ENCODE measurements at regions not wholly inside any gene's neighbourhood (a gene's known extent, or its start where the extent isn't known, plus 50 kb on each side); places are given as distances from the start of the nearest gene placed in this dataset.
A peak's percentile ranks its signal among the peaks of the same experiment; 100 is the strongest.

- peak in 1 of 2 donors; percentile 83 for DNase-seq (ENCODE audit: low read depth in 2 of 2)
- H3K27ac ChIP-seq (ENCODE audit: insufficient read depth, low read length) = no peak overlapping the region
- H3K9ac ChIP-seq (ENCODE audit: insufficient read depth, low read length) = no peak overlapping the region
These were observed 87.9 kb upstream of the POU5F2 start for GRCh38 chr5:93829346-93829745.

DNA sequence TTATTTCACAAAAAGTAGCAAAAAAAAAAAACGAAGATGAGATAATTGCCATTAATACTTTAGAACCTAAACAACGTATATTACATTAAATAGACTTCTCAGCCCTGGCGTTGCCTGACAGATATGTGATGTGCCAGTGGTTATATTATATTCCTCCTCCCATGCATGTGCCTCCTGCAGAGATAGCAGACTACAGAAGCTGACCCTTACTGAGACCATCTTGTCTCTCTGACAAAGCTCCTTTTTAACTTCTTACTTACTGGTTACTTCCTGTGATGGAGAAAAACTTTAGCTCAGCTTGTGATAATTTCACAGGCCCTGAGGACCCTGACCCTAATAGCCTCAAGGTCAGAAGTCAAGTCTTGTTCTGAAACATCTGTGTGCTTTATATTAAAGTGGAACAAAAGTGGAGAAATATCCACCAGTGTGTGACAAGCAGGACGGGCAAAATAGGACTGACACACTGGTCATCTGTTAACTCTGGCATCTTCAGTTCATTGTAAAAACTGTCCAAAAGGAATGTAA lies 80.6 kb upstream of the POU5F2 start:
- Histone ChIP-seq H3K27me3 (ENCODE audit: control insufficient read depth, insufficient read depth, low read length) (no peaks in the 10 kb centered on the region), H3K36me3 (ENCODE audit: control insufficient read depth, insufficient read depth, low read length) (no peaks in the 10 kb centered on the region), H3K27ac (ENCODE audit: insufficient read depth, low read length) (no peak overlapping the region), H3K4me1 (ENCODE audit: control insufficient read depth, extremely low read depth, insufficient read depth, low read length) (no peaks in the 10 kb centered on the region), H3K4me3 (replicated peaks in 1 of 4; ENCODE audit: control extremely low read depth in 1 of 4, insufficient read depth in 1 of 4, low read depth in 3 of 4, low read length in 4 of 4) (no peak overlapping the region), H2AFZ (ENCODE audit: low read length) (no peak overlapping the region), H3K79me2 (ENCODE audit: control insufficient read depth, insufficient read depth, low read length) (no peaks in the 10 kb centered on the region), H4K20me1 (ENCODE audit: control insufficient read depth, extremely low read depth, insufficient read depth, low read length) (no peaks in the 10 kb centered on the region), H3K9me3 (ENCODE audit: control insufficient read depth, insufficient read depth, low read depth, low read length) (no peaks in the 10 kb centered on the region), H3K4me2 (ENCODE audit: extremely low read depth, insufficient read depth, low read length) (no peak overlapping the region), H3K9ac (ENCODE audit: insufficient read depth, low read length) (no peak overlapping the region)
- TF ChIP-seq EZH2 (IDR thresholded peaks at IDR 0.05; ENCODE audit: low read length, missing control alignments) = no peak
- TF ChIP-seq CTCF (conservative IDR thresholded peaks at IDR 0.05 in 1 of 2, IDR thresholded peaks at IDR 0.05 in 1 of 2; ENCODE audit: low read depth in 1 of 2, low read length in 2 of 2) = no peak
- no peak for DNase-seq (ENCODE audit: low read depth in 2 of 2)

More at GRCh38 chr5:93829346-93829745, 87.9 kb upstream of the POU5F2 start:
- Histone ChIP-seq H3K9me3 (ENCODE audit: control insufficient read depth, insufficient read depth, low read depth, low read length) (no peaks in the 10 kb centered on the region), H3K36me3 (ENCODE audit: control insufficient read depth, insufficient read depth, low read length) (no peaks in the 10 kb centered on the region), H3K27me3 (ENCODE audit: control insufficient read depth, insufficient read depth, low read length) (no peaks in the 10 kb centered on the region), H3K79me2 (ENCODE audit: control insufficient read depth, insufficient read depth, low read length) (no peaks in the 10 kb centered on the region), H2AFZ (ENCODE audit: low read length) (no peak overlapping the region), H4K20me1 (ENCODE audit: control insufficient read depth, extremely low read depth, insufficient read depth, low read length) (no peaks in the 10 kb centered on the region), H3K4me2 (ENCODE audit: extremely low read depth, insufficient read depth, low read length) (no peak overlapping the region), H3K4me3 (replicated peaks in 1 of 4; ENCODE audit: control extremely low read depth in 1 of 4, insufficient read depth in 1 of 4, low read depth in 3 of 4, low read length in 4 of 4) (no peak overlapping the region), H3K4me1 (ENCODE audit: control insufficient read depth, extremely low read depth, insufficient read depth, low read length) (no peaks in the 10 kb centered on the region)
- TF ChIP-seq CTCF (conservative IDR thresholded peaks at IDR 0.05 in 1 of 2, IDR thresholded peaks at IDR 0.05 in 1 of 2; ENCODE audit: low read depth in 1 of 2, low read length in 2 of 2) (no peak), EZH2 (IDR thresholded peaks at IDR 0.05; ENCODE audit: low read length, missing control alignments) (no peak)

DNA sequence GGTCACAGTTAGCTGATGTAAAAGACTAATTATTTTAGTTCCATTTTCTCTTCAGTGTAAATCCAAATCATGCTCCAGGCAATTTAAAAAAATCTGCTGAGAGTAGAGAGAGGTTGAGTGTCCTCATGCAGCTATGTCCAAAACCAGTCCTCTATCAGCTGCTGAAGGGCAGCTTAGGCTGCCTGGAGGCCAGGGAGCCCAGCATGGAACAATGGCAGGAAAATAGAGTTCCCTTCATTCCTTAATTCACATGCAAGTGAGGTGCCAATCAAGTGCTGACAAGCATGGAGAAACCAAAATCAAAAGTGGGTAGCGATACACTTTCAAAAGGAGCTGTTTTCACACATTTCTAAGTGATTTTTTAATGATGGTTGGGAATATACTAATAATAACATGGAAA lies 78.3 kb upstream of the POU5F2 start:
- H3K36me3 ChIP-seq (ENCODE audit: control insufficient read depth, insufficient read depth, low read length) = no peaks in the 10 kb centered on the region
- no peaks in the 10 kb centered on the region for H3K9me3 ChIP-seq (ENCODE audit: control insufficient read depth, insufficient read depth, low read depth, low read length)
- no peak overlapping the region for H3K4me2 ChIP-seq (ENCODE audit: extremely low read depth, insufficient read depth, low read length)
- H3K27ac ChIP-seq (ENCODE audit: insufficient read depth, low read length) = no peak overlapping the region
- H3K9ac ChIP-seq (ENCODE audit: insufficient read depth, low read length) = no peak overlapping the region
- no peaks in the 10 kb centered on the region for H3K27me3 ChIP-seq (ENCODE audit: control insufficient read depth, insufficient read depth, low read length)
- no peak overlapping the region for H3K4me3 ChIP-seq (replicated peaks in 1 of 4; ENCODE audit: control extremely low read depth in 1 of 4, insufficient read depth in 1 of 4, low read depth in 3 of 4, low read length in 4 of 4)
- H2AFZ ChIP-seq (ENCODE audit: low read length) = no peak overlapping the region
- no peaks in the 10 kb centered on the region for H3K79me2 ChIP-seq (ENCODE audit: control insufficient read depth, insufficient read depth, low read length)
- TF ChIP-seq CTCF (conservative IDR thresholded peaks at IDR 0.05 in 1 of 2, IDR thresholded peaks at IDR 0.05 in 1 of 2; ENCODE audit: low read depth in 1 of 2, low read length in 2 of 2) (no peak), EZH2 (IDR thresholded peaks at IDR 0.05; ENCODE audit: low read length, missing control alignments) (no peak)
- no peaks in the 10 kb centered on the region for H4K20me1 ChIP-seq (ENCODE audit: control insufficient read depth, extremely low read depth, insufficient read depth, low read length)
- DNase-seq (ENCODE audit: low read depth in 2 of 2) = no peak
- no peaks in the 10 kb centered on the region for H3K4me1 ChIP-seq (ENCODE audit: control insufficient read depth, extremely low read depth, insufficient read depth, low read length)
